K562 (cell line): ENCODE measurements at regions not wholly inside any gene's neighbourhood (a gene's known extent, or its start where the extent isn't known, plus 50 kb on each side); places are given as distances from the start of the nearest gene placed in this dataset.

Source experiments
- ARID3B ChIP-seq: fragments of 250-450 bp; sonication (Bioruptor Pico); IDR thresholded peaks from 2 replicates; pipeline ENCODE4 v1.4.0; 2020; ENCODE audit warnings: borderline replicate concordance
- SRF ChIP-seq, 2 experiments: fragments of 250-450, 450-650 bp in 1 of 2; sonication (Bioruptor Pico) in 1 of 2; sonication (generic) in 1 of 2; formaldehyde crosslinking; IDR thresholded peaks; 2 replicates each; pipeline versions ENCODE4 v1.5.0 to v1.5.1; 2020 to 2022; ENCODE audit warnings: mild to moderate bottlenecking in 1 of 2, missing genetic modification reagents in 1 of 2
- TCF7L2 ChIP-seq: fragments of 150-350 bp; IDR thresholded peaks from 2 replicates; pipeline ENCODE4 v1.6.1; 2016; ENCODE audit warnings: low read depth, mild to moderate bottlenecking, low read length, moderate library complexity

GRCh38 chr11:95698676-95699557 lies 90.7 kb downstream of the FAM76B start:
- no peak for TF ChIP-seq ARID3B (CRISPR knock-in tag)
- no peak for TF ChIP-seq TCF7L2
- TF ChIP-seq SRF (CRISPR knock-in tag; IDR thresholded peaks at IDR 0.05) = no peak
